Ishikawa (cell line): ENCODE measurements at regions not wholly inside any gene's neighbourhood (a gene's known extent, or its start where the extent isn't known, plus 50 kb on each side); places are given as distances from the start of the nearest gene placed in this dataset.

Source experiments
- CEBPB ChIP-seq: IDR thresholded peaks from 2 replicates; pipeline ENCODE4 v1.6.1; 2012
- CREB1 ChIP-seq: IDR thresholded peaks from 2 replicates; pipeline ENCODE4 v1.6.1; 2012; ENCODE audit warnings: low read depth
- EGR1 ChIP-seq: IDR thresholded peaks from 2 replicates; pipeline ENCODE4 v1.6.1; 2012
- EP300 ChIP-seq: IDR thresholded peaks from 2 replicates; pipeline ENCODE4 v1.6.1; 2012; ENCODE audit warnings: borderline replicate concordance
- FOXM1 ChIP-seq: IDR thresholded peaks from 2 replicates; pipeline ENCODE4 v1.6.1; 2012; ENCODE audit warnings: low read depth, borderline replicate concordance
- NFIC ChIP-seq: IDR thresholded peaks from 2 replicates; pipeline ENCODE4 v1.6.1; 2012
- RAD21 ChIP-seq: IDR thresholded peaks from 2 replicates; pipeline ENCODE4 v1.6.1; 2012; ENCODE audit warnings: low read depth
- REST ChIP-seq: IDR thresholded peaks from 2 replicates; pipeline ENCODE4 v1.6.1; 2012; ENCODE audit warnings: low read depth, mild to moderate bottlenecking
- TAF1 ChIP-seq: IDR thresholded peaks from 2 replicates; pipeline ENCODE4 v1.6.1; 2012; ENCODE audit warnings: low read depth, mild to moderate bottlenecking
- TCF12 ChIP-seq: IDR thresholded peaks from 2 replicates; pipeline ENCODE4 v1.6.1; 2012; ENCODE audit warnings: low read depth
- TEAD4 ChIP-seq: IDR thresholded peaks from 2 replicates; pipeline ENCODE4 v1.6.1; 2012
- USF1 ChIP-seq: IDR thresholded peaks from 2 replicates; pipeline ENCODE4 v1.6.1; 2012
- YY1 ChIP-seq: IDR thresholded peaks from 2 replicates; pipeline ENCODE4 v1.6.1; 2012; ENCODE audit warnings: low read depth
- ZBTB7A ChIP-seq: IDR thresholded peaks from 2 replicates; pipeline ENCODE4 v1.6.1; 2012; ENCODE audit warnings: low read depth
- TF ChIP-seq, protein P1 (sequence below): IDR thresholded peaks from 2 replicates; pipeline ENCODE4 v1.6.1; 2012

GRCh38 chr7:124688991-124689390 lies 76.6 kb downstream of the GPR37 start:
- TF ChIP-seq USF1: no peak
- no peak for TF ChIP-seq NFIC
- TF ChIP-seq EGR1: no peak
- TF ChIP-seq CEBPB: no peak
- TF ChIP-seq, protein P1, sequence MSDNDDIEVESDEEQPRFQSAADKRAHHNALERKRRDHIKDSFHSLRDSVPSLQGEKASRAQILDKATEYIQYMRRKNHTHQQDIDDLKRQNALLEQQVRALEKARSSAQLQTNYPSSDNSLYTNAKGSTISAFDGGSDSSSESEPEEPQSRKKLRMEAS: no peak
- TF ChIP-seq YY1: no peak
- TF ChIP-seq TCF12: no peak
- no peak for TF ChIP-seq RAD21
- no peak for TF ChIP-seq EP300
- no peak for TF ChIP-seq ZBTB7A

DNA sequence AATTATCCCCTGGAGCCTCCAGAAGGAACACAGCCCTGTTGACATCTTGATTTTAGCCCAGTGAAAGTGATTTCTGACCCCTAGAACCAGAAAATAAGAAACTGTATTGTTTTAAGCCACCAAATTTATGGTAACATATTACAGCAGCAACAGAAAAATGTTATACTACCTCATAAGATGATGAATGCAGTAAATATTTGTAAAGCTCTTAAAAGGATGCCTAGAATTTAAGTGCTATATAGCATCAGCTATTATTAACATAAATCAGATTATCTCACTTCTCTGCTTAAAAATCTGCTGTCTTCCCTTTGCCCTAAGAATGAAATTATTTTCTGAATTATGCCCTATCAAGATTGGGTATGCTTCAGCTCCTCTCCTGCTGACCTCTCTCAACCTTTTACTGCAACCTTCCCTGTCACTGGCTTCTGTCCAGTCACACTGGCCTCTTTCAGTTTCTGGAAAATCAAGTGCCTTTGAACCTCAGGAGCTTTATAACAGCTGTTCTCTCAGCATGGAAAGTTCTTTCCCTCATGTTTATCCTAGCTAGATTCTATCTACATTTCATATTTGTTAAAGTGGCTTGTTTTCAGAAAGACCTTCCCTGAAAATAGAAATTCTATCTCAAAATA lies 78.9 kb downstream of the GPR37 start:
- TF ChIP-seq YY1 (no peak), CEBPB (no peak), CREB1 (no peak), EGR1 (no peak), NFIC (no peak), TEAD4 (no peak), ZBTB7A (no peak), FOXM1 (no peak), RAD21 (no peak), USF1 (no peak), TCF12 (no peak), TAF1 (no peak), EP300 (no peak)
- TF ChIP-seq, protein P1: no peak

GRCh38 chr7:124681946-124682345 lies 83.6 kb downstream of the GPR37 start:
- TF ChIP-seq NFIC (no peak), TCF12 (no peak), ZBTB7A (no peak), YY1 (no peak), EGR1 (no peak), EP300 (no peak), TEAD4 (no peak), USF1 (no peak), FOXM1 (no peak), CREB1 (no peak), TAF1 (no peak), REST (no peak), CEBPB (no peak)
- TF ChIP-seq, protein P1: no peak

DNA sequence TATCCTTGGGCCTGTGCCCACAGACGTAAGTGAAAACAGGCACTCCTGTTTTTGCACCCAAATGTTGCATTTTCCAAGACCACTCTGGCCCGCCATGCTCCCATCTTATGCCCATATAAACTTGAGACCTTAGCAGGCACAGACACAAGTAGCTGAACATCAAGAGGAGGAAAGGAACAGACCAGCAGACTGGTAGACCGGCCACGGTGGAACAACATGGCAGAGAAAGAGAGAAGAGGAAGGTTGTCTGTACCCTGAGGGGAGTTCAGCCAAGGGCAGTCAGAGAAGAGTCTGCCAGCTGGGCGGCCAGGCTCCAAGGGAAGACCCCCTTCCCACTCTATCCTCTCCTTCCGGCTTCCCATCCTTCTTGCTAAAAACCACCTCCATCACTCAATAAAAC lies 85.3 kb downstream of the GPR37 start:
- TF ChIP-seq EGR1 (no peak), ZBTB7A (no peak), NFIC (no peak), REST (no peak), CEBPB (no peak), FOXM1 (no peak), TAF1 (no peak), USF1 (no peak), RAD21 (no peak), TCF12 (no peak), TEAD4 (no peak), CREB1 (no peak), EP300 (no peak), YY1 (no peak)
- TF ChIP-seq, protein P1: no peak

DNA sequence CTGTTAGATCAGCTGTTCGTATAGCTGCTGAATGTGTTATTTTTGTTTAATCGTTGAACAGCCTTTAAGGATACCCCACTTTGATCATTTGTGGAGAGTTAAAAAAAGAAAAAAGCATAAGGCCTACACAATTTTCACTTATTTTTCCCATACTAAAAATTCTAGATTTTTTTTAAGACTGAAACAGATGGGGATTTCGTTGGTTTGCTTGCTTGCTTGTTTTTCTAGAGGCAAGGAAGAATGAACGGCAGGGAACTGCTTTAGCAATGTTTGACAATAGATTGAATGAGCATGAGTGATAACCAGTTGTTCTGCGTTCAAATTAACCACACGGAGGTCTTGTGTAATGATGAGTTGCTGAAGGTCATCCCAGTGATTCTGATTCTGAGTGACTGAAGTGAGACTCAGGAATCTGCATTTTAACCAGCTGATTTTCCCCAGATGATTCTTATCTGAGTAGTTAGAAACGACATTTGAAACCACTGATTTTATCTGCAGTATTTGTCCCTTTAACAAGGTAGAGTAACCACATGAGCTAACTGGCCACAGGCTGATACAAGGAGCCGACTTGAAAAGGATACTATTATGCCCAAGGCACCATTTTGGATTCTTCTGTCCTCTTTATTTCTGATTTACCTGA lies 85.9 kb downstream of the GPR37 start:
- TF ChIP-seq TAF1: no peak
- TF ChIP-seq, protein P1: no peak
- TF ChIP-seq EP300: no peak
- TF ChIP-seq TCF12: no peak
- TF ChIP-seq FOXM1: no peak
- no peak for TF ChIP-seq RAD21
- no peak for TF ChIP-seq CEBPB
- TF ChIP-seq EGR1: no peak
